ENCODE measurements at regions not wholly inside any gene's neighbourhood (a gene's known extent, or its start where the extent isn't known, plus 50 kb on each side); places are given as distances from the start of the nearest gene placed in this dataset.
A peak's percentile ranks its signal among the peaks of the same experiment; 100 is the strongest.
"Not testable (repeated sequence)": the region's sequence is repeated elsewhere in the genome, so short reads cannot be mapped to it uniquely, and the experiment has no call there.

- Histone ChIP-seq H3K9me3 (ENCODE audit: control insufficient read depth in 2 of 2, insufficient read depth in 1 of 2, low read depth in 1 of 2, low read length in 1 of 2) (no peaks in the 10 kb centered on the region), H3K36me3 (ENCODE audit: control insufficient read depth in 3 of 3, insufficient read depth in 2 of 3, low read depth in 1 of 3, low read length in 3 of 3) (no peaks in the 10 kb centered on the region), H3K27me3 (ENCODE audit: control insufficient read depth in 3 of 3, insufficient read depth in 3 of 3, low read length in 3 of 3) (no peaks in the 10 kb centered on the region), H3K4me3 (ENCODE audit: low read depth in 1 of 3, low read length in 3 of 3) (no peak overlapping the region), H3K27ac (ENCODE audit: low read depth in 1 of 3, low read length in 2 of 3) (peak overlapping the region; percentile 64 to 79 (median 67)), H3K4me1 (ENCODE audit: control insufficient read depth in 3 of 3, insufficient read depth in 2 of 3, low read depth in 1 of 3, low read length in 2 of 3) (peaks cover 10 to 50% (median 15%) of the 10 kb centered on the region in 3 donors)
- 29 to 34% (median 34%) methylated on average over 5 of the region's 5 CpGs for whole genome bisulfite sequencing, 3 donors
- DNase-seq: peak; percentile 79 to 89
- no peak for FAIRE-seq
These were observed 203.6 kb downstream of the SPRY1 start for GRCh38 chr4:123599920-123600810.

GRCh38 chr4:123600987-123601904, 204.7 kb downstream of the SPRY1 start:
- no peaks in the 10 kb centered on the region for H3K36me3 ChIP-seq (ENCODE audit: control insufficient read depth in 3 of 3, insufficient read depth in 2 of 3, low read depth in 1 of 3, low read length in 3 of 3)
- FAIRE-seq (no peak), DNase-seq (peak; percentile 64 to 71)
- H3K27ac ChIP-seq (ENCODE audit: low read depth in 1 of 3, low read length in 2 of 3): peak overlapping the region in 1 of 3 donors; percentile 79
- no peaks in the 10 kb centered on the region for H3K27me3 ChIP-seq (ENCODE audit: control insufficient read depth in 3 of 3, insufficient read depth in 3 of 3, low read length in 3 of 3)
- H3K4me1 ChIP-seq (ENCODE audit: control insufficient read depth in 3 of 3, insufficient read depth in 2 of 3, low read depth in 1 of 3, low read length in 2 of 3): peaks cover 10 to 50% (median 15%) of the 10 kb centered on the region in 3 donors
- no peak overlapping the region for H3K4me3 ChIP-seq (ENCODE audit: low read depth in 1 of 3, low read length in 3 of 3)
- H3K9me3 ChIP-seq (ENCODE audit: control insufficient read depth in 2 of 2, insufficient read depth in 1 of 2, low read depth in 1 of 2, low read length in 1 of 2): no peaks in the 10 kb centered on the region
- WGBS, 3 donors: 28 to 64% (median 44%) methylated on average over 6 of the region's 6 CpGs

GRCh38 chr4:123602007-123602406, 205.4 kb downstream of the SPRY1 start:
- peaks cover 10 to 50% (median 15%) of the 10 kb centered on the region in 3 donors for H3K4me1 ChIP-seq (ENCODE audit: control insufficient read depth in 3 of 3, insufficient read depth in 2 of 3, low read depth in 1 of 3, low read length in 2 of 3)
- DNase-seq (no peak), FAIRE-seq (no peak)
- H3K9me3 ChIP-seq (ENCODE audit: control insufficient read depth in 2 of 2, insufficient read depth in 1 of 2, low read depth in 1 of 2, low read length in 1 of 2): no peaks in the 10 kb centered on the region
- no peak overlapping the region for H3K4me3 ChIP-seq (ENCODE audit: low read depth in 1 of 3, low read length in 3 of 3)
- peak overlapping the region in 2 of 3 donors; percentile 78 to 79 for H3K27ac ChIP-seq (ENCODE audit: low read depth in 1 of 3, low read length in 2 of 3)
- WGBS, 3 donors: 75 to 82% (median 80%) methylated on average over 4 of the region's 4 CpGs
- H3K27me3 ChIP-seq (ENCODE audit: control insufficient read depth in 3 of 3, insufficient read depth in 3 of 3, low read length in 3 of 3): no peaks in the 10 kb centered on the region
- H3K36me3 ChIP-seq (ENCODE audit: control insufficient read depth in 3 of 3, insufficient read depth in 2 of 3, low read depth in 1 of 3, low read length in 3 of 3): no peaks in the 10 kb centered on the region

- no peak for FAIRE-seq
- WGBS, 3 donors: 18 to 51% (median 41%) methylated on average over 7 of the region's 7 CpGs
- H3K27me3 ChIP-seq (ENCODE audit: control insufficient read depth in 3 of 3, insufficient read depth in 3 of 3, low read length in 3 of 3): no peaks in the 10 kb centered on the region
- H3K4me3 ChIP-seq (ENCODE audit: low read depth in 1 of 3, low read length in 3 of 3): no peak overlapping the region
- DNase-seq: peak; percentile 95 to 96
- H3K4me1 ChIP-seq (ENCODE audit: control insufficient read depth in 3 of 3, insufficient read depth in 2 of 3, low read depth in 1 of 3, low read length in 2 of 3): peaks cover 10 to 50% (median 15%) of the 10 kb centered on the region in 3 donors
- peak overlapping the region; percentile 71 to 79 (median 78) for H3K27ac ChIP-seq (ENCODE audit: low read depth in 1 of 3, low read length in 2 of 3)
- no peaks in the 10 kb centered on the region for H3K9me3 ChIP-seq (ENCODE audit: control insufficient read depth in 2 of 2, insufficient read depth in 1 of 2, low read depth in 1 of 2, low read length in 1 of 2)
- no peaks in the 10 kb centered on the region for H3K36me3 ChIP-seq (ENCODE audit: control insufficient read depth in 3 of 3, insufficient read depth in 2 of 3, low read depth in 1 of 3, low read length in 3 of 3)
These were observed 206.6 kb downstream of the SPRY1 start for GRCh38 chr4:123603165-123603564.

GRCh38 chr4:123605797-123606196, 209.2 kb downstream of the SPRY1 start:
- H3K27me3 ChIP-seq (ENCODE audit: control insufficient read depth in 3 of 3, insufficient read depth in 3 of 3, low read length in 3 of 3); FAIRE-seq; H3K4me3 ChIP-seq (ENCODE audit: low read depth in 1 of 3, low read length in 3 of 3); H3K9me3 ChIP-seq (ENCODE audit: control insufficient read depth in 2 of 2, insufficient read depth in 1 of 2, low read depth in 1 of 2, low read length in 1 of 2); H3K27ac ChIP-seq (ENCODE audit: low read depth in 1 of 3, low read length in 2 of 3); H3K36me3 ChIP-seq (ENCODE audit: control insufficient read depth in 3 of 3, insufficient read depth in 2 of 3, low read depth in 1 of 3, low read length in 3 of 3); DNase-seq: not testable (repeated sequence)
- WGBS, 3 donors: 54 to 76% (median 66%) methylated on average over 4 of the region's 4 CpGs
- peaks cover 3 to 27% (median 5%) of the 10 kb centered on the region in 3 donors for H3K4me1 ChIP-seq (ENCODE audit: control insufficient read depth in 3 of 3, insufficient read depth in 2 of 3, low read depth in 1 of 3, low read length in 2 of 3)

GRCh38 chr4:123606336-123606735, 209.7 kb downstream of the SPRY1 start:
- H3K27ac ChIP-seq (ENCODE audit: low read depth in 1 of 3, low read length in 2 of 3): no peak overlapping the region
- H3K9me3 ChIP-seq (ENCODE audit: control insufficient read depth in 2 of 2, insufficient read depth in 1 of 2, low read depth in 1 of 2, low read length in 1 of 2): no peaks in the 10 kb centered on the region
- DNase-seq (no peak), FAIRE-seq (no peak)
- H3K4me3 ChIP-seq (ENCODE audit: low read depth in 1 of 3, low read length in 3 of 3): no peak overlapping the region
- no peaks in the 10 kb centered on the region for H3K27me3 ChIP-seq (ENCODE audit: control insufficient read depth in 3 of 3, insufficient read depth in 3 of 3, low read length in 3 of 3)
- WGBS, 3 donors: 55 to 85% (median 64%) methylated on average over 2 of the region's 2 CpGs
- peaks cover 3 to 22% (median 5%) of the 10 kb centered on the region in 3 donors for H3K4me1 ChIP-seq (ENCODE audit: control insufficient read depth in 3 of 3, insufficient read depth in 2 of 3, low read depth in 1 of 3, low read length in 2 of 3)
- H3K36me3 ChIP-seq (ENCODE audit: control insufficient read depth in 3 of 3, insufficient read depth in 2 of 3, low read depth in 1 of 3, low read length in 3 of 3): no peaks in the 10 kb centered on the region

- no peak for DNase-seq
- peak overlapping the region in 1 of 3 donors; percentile 11 for H3K27ac ChIP-seq (ENCODE audit: low read depth in 1 of 3, low read length in 2 of 3)
- 70 to 84% (median 76%) methylated on average over 3 of the region's 3 CpGs for WGBS, 3 donors
- H3K4me3 ChIP-seq (ENCODE audit: low read depth in 1 of 3, low read length in 3 of 3): no peak overlapping the region
- no peaks in the 10 kb centered on the region for H3K36me3 ChIP-seq (ENCODE audit: control insufficient read depth in 3 of 3, insufficient read depth in 2 of 3, low read depth in 1 of 3, low read length in 3 of 3)
- no peaks in the 10 kb centered on the region for H3K9me3 ChIP-seq (ENCODE audit: control insufficient read depth in 2 of 2, insufficient read depth in 1 of 2, low read depth in 1 of 2, low read length in 1 of 2)
- FAIRE-seq: no peak
- no peaks in the 10 kb centered on the region for H3K27me3 ChIP-seq (ENCODE audit: control insufficient read depth in 3 of 3, insufficient read depth in 3 of 3, low read length in 3 of 3)
- H3K4me1 ChIP-seq (ENCODE audit: control insufficient read depth in 3 of 3, insufficient read depth in 2 of 3, low read depth in 1 of 3, low read length in 2 of 3): peaks cover 2 to 15% (median 3%) of the 10 kb centered on the region in 3 donors
These were observed 210.4 kb downstream of the SPRY1 start for GRCh38 chr4:123606946-123607542.

GRCh38 chr4:123609829-123610228, 213.2 kb downstream of the SPRY1 start:
- FAIRE-seq (no peak), DNase-seq (no peak)
- Histone ChIP-seq H3K27ac (ENCODE audit: low read depth in 1 of 3, low read length in 2 of 3) (no peak overlapping the region), H3K4me1 (ENCODE audit: control insufficient read depth in 3 of 3, insufficient read depth in 2 of 3, low read depth in 1 of 3, low read length in 2 of 3) (no peaks in the 10 kb centered on the region), H3K4me3 (ENCODE audit: low read depth in 1 of 3, low read length in 3 of 3) (no peak overlapping the region), H3K36me3 (ENCODE audit: control insufficient read depth in 3 of 3, insufficient read depth in 2 of 3, low read depth in 1 of 3, low read length in 3 of 3) (no peaks in the 10 kb centered on the region), H3K27me3 (ENCODE audit: control insufficient read depth in 3 of 3, insufficient read depth in 3 of 3, low read length in 3 of 3) (no peaks in the 10 kb centered on the region), H3K9me3 (ENCODE audit: control insufficient read depth in 2 of 2, insufficient read depth in 1 of 2, low read depth in 1 of 2, low read length in 1 of 2) (no peaks in the 10 kb centered on the region)
- WGBS, 3 donors: 61 to 74% (median 72%) methylated on average over 1 of the region's 1 CpG

Data from small intestine (tissue), 7 donors.